Trophoblast cell (in vitro differentiated cells and primary cell): ENCODE measurements at regions not wholly inside any gene's neighbourhood (a gene's known extent, or its start where the extent isn't known, plus 50 kb on each side); places are given as distances from the start of the nearest gene placed in this dataset.
A peak's percentile ranks its signal among the peaks of the same experiment; 100 is the strongest.

Experiments used
- DNase-seq, 2 donors: peaks; one replicate each; pipeline ENCODE4 v3.0.0-alpha.2; 2016
- H2AFZ ChIP-seq: 2 replicates; pipeline ENCODE4 v1.6.1; 2013; ENCODE audit warnings: low read length, moderate library complexity, mild to moderate bottlenecking; ENCODE audit not compliant: insufficient read depth, poor library complexity
- H2AK5ac ChIP-seq: 2 replicates; pipeline ENCODE4 v1.6.1; 2013; ENCODE audit warnings: mild to moderate bottlenecking, low read length
- H2BK120ac ChIP-seq: 2 replicates; pipeline ENCODE4 v1.6.1; 2013; ENCODE audit warnings: low read length, mild to moderate bottlenecking, moderate library complexity; ENCODE audit not compliant: insufficient read depth, poor library complexity
- H2BK12ac ChIP-seq: 2 replicates; pipeline ENCODE4 v1.6.1; 2013; ENCODE audit warnings: mild to moderate bottlenecking, low read length, moderate library complexity
- H2BK5ac ChIP-seq: 2 replicates; pipeline ENCODE4 v1.6.1; 2013; ENCODE audit warnings: low read length, low read depth, moderate library complexity, mild to moderate bottlenecking; ENCODE audit not compliant: poor library complexity
- H3K14ac ChIP-seq: 2 replicates; pipeline ENCODE4 v1.6.1; 2013; ENCODE audit warnings: mild to moderate bottlenecking, low read length
- H3K18ac ChIP-seq: 2 replicates; pipeline ENCODE4 v1.6.1; 2013; ENCODE audit warnings: mild to moderate bottlenecking, low read length
- H3K23ac ChIP-seq: 2 replicates; pipeline ENCODE4 v1.6.1; 2013; ENCODE audit warnings: low read length
- H3K27ac ChIP-seq: 2 replicates; pipeline ENCODE4 v1.5.1; 2013; ENCODE audit warnings: low read depth, mild to moderate bottlenecking, inconsistent platforms, low read length, moderate library complexity
- H3K27me3 ChIP-seq: 2 replicates; pipeline ENCODE4 v1.6.1; 2013; ENCODE audit warnings: inconsistent platforms, mild to moderate bottlenecking, low read length, moderate library complexity; ENCODE audit not compliant: insufficient read depth
- H3K36me3 ChIP-seq, 2 experiments: 1 replicate in 1 of 2; 2 replicates in 1 of 2; pipeline ENCODE4 v1.6.1; 2013; ENCODE audit warnings: low read length in 2 of 2, mild to moderate bottlenecking in 2 of 2, moderate library complexity in 1 of 2; ENCODE audit not compliant: insufficient read depth in 2 of 2, control insufficient read depth in 1 of 2
- H3K4ac ChIP-seq: 2 replicates; pipeline ENCODE4 v1.6.1; 2013; ENCODE audit warnings: low read depth, mild to moderate bottlenecking, low read length, moderate library complexity
- H3K4me1 ChIP-seq, 2 experiments: 1 replicate in 1 of 2; 2 replicates in 1 of 2; pipeline ENCODE4 v1.6.1; 2013; ENCODE audit warnings: low read length in 2 of 2, mild to moderate bottlenecking in 2 of 2, moderate library complexity in 1 of 2; ENCODE audit not compliant: insufficient read depth in 2 of 2, control insufficient read depth in 1 of 2
- H3K4me2 ChIP-seq: 2 replicates; pipeline ENCODE4 v1.6.1; 2013; ENCODE audit warnings: inconsistent platforms, mild to moderate bottlenecking, low read length, moderate library complexity
- H3K4me3 ChIP-seq: 2 replicates; pipeline ENCODE4 v1.5.1; 2013; ENCODE audit warnings: mild to moderate bottlenecking, low read depth, low read length, inconsistent platforms
- H3K79me1 ChIP-seq: one replicate; pipeline ENCODE4 v1.6.1; 2013; ENCODE audit warnings: low read length
- H3K79me2 ChIP-seq: 2 replicates; pipeline ENCODE4 v1.6.1; 2013; ENCODE audit warnings: low read length, mild to moderate bottlenecking; ENCODE audit not compliant: control insufficient read depth, insufficient read depth, poor library complexity
- H3K9ac ChIP-seq: 2 replicates; pipeline ENCODE4 v1.6.1; 2013; ENCODE audit warnings: mild to moderate bottlenecking, low read length
- H3K9me3 ChIP-seq: 2 replicates; pipeline ENCODE4 v1.6.1; 2013; ENCODE audit warnings: low read depth, mild to moderate bottlenecking, control low read depth, inconsistent platforms, low read length; ENCODE audit not compliant: insufficient read depth
- H4K12ac ChIP-seq: 2 replicates; pipeline ENCODE4 v1.6.1; 2013; ENCODE audit warnings: low read depth, mild to moderate bottlenecking, low read length, moderate library complexity
- H4K8ac ChIP-seq: 2 replicates; pipeline ENCODE4 v1.6.1; 2013; ENCODE audit warnings: low read depth, mild to moderate bottlenecking, low read length, moderate library complexity
- H4K91ac ChIP-seq: one replicate; pipeline ENCODE4 v1.6.1; 2013; ENCODE audit warnings: low read depth, mild to moderate bottlenecking, low read length, moderate library complexity
- WGBS: extraction: QIAGEN DNeasy Blood & Tissue Kit; methylation state at CpG from one replicate; pipeline ENCODE4 v1.1.7; 2013; ENCODE audit warnings: missing lambda C conversion rate; ENCODE audit not compliant: insufficient read length, insufficient coverage; ENCODE audit errors: extremely low coverage; 5-methylcytosine and 5-hydroxymethylcytosine counted together

DNA sequence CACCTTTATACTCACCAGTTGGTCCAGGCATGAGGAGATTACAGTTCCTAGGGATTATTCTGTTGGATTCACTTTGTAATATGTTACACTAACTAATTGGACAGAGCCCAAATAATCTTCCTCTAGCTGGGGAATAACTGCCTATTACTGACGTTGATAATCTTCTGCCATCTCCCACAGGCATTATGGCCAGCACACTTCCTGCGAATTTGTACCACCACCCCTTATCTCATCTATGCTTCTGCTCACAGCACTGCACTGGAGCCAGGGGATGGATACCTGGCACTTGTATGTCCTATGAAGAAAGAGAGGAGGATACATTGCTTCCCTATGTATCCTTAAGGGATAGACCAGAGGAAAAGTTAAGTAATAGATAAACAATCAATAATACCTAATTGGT lies 494.8 kb upstream of the MAN1A1 start:
- Histone ChIP-seq H3K79me2 (no peaks in the 10 kb centered on the region), H3K27me3 (no peaks in the 10 kb centered on the region), H2BK120ac (no peak overlapping the region), H3K9me3 (no peaks in the 10 kb centered on the region), H3K9ac (no peak overlapping the region), H4K8ac (no peak overlapping the region), H2AK5ac (no peak overlapping the region), H2BK12ac (no peak overlapping the region), H2AFZ (no peak overlapping the region), H3K4me3 (no peak overlapping the region), H3K36me3 (no peaks in the 10 kb centered on the region), H3K18ac (no peak overlapping the region), H3K14ac (no peak overlapping the region), H4K12ac (no peak overlapping the region), H3K4me1 (no peaks in the 10 kb centered on the region), H3K4ac (no peak overlapping the region), H4K91ac (no peak overlapping the region), H3K4me2 (no peak overlapping the region), H3K23ac (no peak overlapping the region), H3K27ac (no peak overlapping the region), H3K79me1 (no peaks in the 10 kb centered on the region), H2BK5ac (no peak overlapping the region)
- WGBS: no CpG with 5 or more reads among the region's 2 CpGs
- DNase-seq: no peak

DNA sequence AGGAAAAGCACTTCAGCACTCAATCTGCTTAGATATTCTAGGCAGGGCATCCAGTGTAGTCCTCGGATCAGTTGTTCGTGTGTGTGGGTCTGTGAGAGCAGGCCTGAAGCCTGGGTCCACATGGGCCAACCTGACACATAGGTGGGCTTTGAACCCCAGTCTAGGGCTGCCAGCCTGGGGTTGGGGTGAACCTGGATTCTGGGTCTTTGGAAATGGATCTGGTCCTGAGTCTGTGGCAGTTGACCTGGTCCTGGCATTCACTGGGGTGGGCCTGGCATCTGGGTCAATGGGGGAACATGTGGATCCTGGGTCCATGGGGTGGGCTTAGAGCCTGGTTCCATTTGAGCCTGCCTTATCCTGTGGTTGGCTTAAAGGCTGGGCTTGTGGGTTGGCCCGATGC lies 492.6 kb upstream of the MAN1A1 start:
- Histone ChIP-seq H2BK12ac (no peak overlapping the region), H4K8ac (no peak overlapping the region), H3K4me2 (no peak overlapping the region), H3K23ac (no peak overlapping the region), H2BK5ac (no peak overlapping the region), H2AK5ac (no peak overlapping the region), H2BK120ac (no peak overlapping the region), H3K4ac (no peak overlapping the region), H3K27me3 (no peaks in the 10 kb centered on the region), H3K4me1 (no peaks in the 10 kb centered on the region), H3K18ac (no peak overlapping the region), H3K4me3 (no peak overlapping the region), H4K12ac (no peak overlapping the region), H3K79me2 (no peaks in the 10 kb centered on the region), H3K9ac (no peak overlapping the region), H2AFZ (no peak overlapping the region), H3K79me1 (no peaks in the 10 kb centered on the region), H3K27ac (no peak overlapping the region), H4K91ac (no peak overlapping the region), H3K14ac (no peak overlapping the region), H3K9me3 (no peaks in the 10 kb centered on the region), H3K36me3 (no peaks in the 10 kb centered on the region)
- DNase-seq: no peak
- WGBS: no CpG with 5 or more reads among the region's 3 CpGs

DNA sequence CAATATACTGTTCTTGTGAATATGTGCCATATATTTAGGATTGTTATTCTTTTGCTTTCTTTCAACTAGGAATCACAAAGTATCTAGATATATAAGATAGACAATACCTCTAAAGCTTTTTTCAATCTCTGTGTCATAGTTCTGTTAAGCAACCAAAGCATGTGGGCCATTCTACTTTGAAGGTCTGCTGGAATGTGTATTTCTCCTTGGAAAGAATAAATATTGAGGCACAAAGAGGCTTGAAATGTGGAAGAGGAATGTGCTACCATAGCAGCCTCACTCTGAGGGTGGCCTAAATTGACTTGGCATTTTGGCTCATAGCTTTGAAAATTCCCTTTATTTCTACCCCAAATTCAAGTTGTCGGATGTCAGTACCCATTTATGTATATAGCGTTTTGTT lies 488.5 kb upstream of the MAN1A1 start:
- no peak overlapping the region for H2AK5ac ChIP-seq
- H3K9ac ChIP-seq: no peak overlapping the region
- no peaks in the 10 kb centered on the region for H3K79me2 ChIP-seq
- H3K79me1 ChIP-seq: no peaks in the 10 kb centered on the region
- no peak overlapping the region for H2BK12ac ChIP-seq
- no peaks in the 10 kb centered on the region for H3K36me3 ChIP-seq
- H4K91ac ChIP-seq: no peak overlapping the region
- no peak overlapping the region for H3K27ac ChIP-seq
- no peak overlapping the region for H3K23ac ChIP-seq
- H3K4me1 ChIP-seq: no peaks in the 10 kb centered on the region
- WGBS: no CpG with 5 or more reads among the region's 2 CpGs
- H2BK5ac ChIP-seq: no peak overlapping the region
- H3K27me3 ChIP-seq: no peaks in the 10 kb centered on the region
- H3K9me3 ChIP-seq: no peaks in the 10 kb centered on the region
- no peak overlapping the region for H4K12ac ChIP-seq
- no peak overlapping the region for H3K4me3 ChIP-seq
- no peak overlapping the region for H4K8ac ChIP-seq
- H3K18ac ChIP-seq: no peak overlapping the region
- H2BK120ac ChIP-seq: no peak overlapping the region
- H2AFZ ChIP-seq: no peak overlapping the region
- peak in 1 of 2 donors; percentile 69 for DNase-seq
- no peak overlapping the region for H3K4me2 ChIP-seq
- no peak overlapping the region for H3K4ac ChIP-seq
- H3K14ac ChIP-seq: no peak overlapping the region

GRCh38 chr6:119834418-119834817 lies 484.9 kb upstream of the MAN1A1 start:
- Histone ChIP-seq H3K4ac (no peak overlapping the region), H3K9ac (no peak overlapping the region), H3K36me3 (no peaks in the 10 kb centered on the region), H3K4me3 (no peak overlapping the region), H2BK120ac (no peak overlapping the region), H3K4me1 (peaks cover 7 to 9% of the 10 kb centered on the region in 2 experiments), H2BK12ac (no peak overlapping the region), H3K79me2 (no peaks in the 10 kb centered on the region), H3K14ac (no peak overlapping the region), H3K27me3 (no peaks in the 10 kb centered on the region), H3K18ac (no peak overlapping the region), H3K9me3 (no peaks in the 10 kb centered on the region), H4K8ac (no peak overlapping the region), H3K27ac (no peak overlapping the region), H3K4me2 (no peak overlapping the region), H3K79me1 (peaks cover 7% of the 10 kb centered on the region), H2AK5ac (no peak overlapping the region), H2AFZ (no peak overlapping the region), H4K91ac (no peak overlapping the region), H4K12ac (no peak overlapping the region), H3K23ac (no peak overlapping the region), H2BK5ac (no peak overlapping the region)
- DNase-seq: no peak
